NCI-H2196 (cell line): ENCODE measurements at regions not wholly inside any gene's neighbourhood (a gene's known extent, or its start where the extent isn't known, plus 50 kb on each side); places are given as distances from the start of the nearest gene placed in this dataset.

ENCODE experiments used
- DNase-seq: peaks from one replicate; lab custom pipeline; 2025; ENCODE audit not compliant: unreplicated experiment; lab: John Stamatoyannopoulos, UW

- DNase-seq = no peak
Observed at GRCh38 chr22:44403166-44403565, 90.4 kb upstream of the SHISAL1 start.

GRCh38 chr22:44402196-44403111, 89.7 kb upstream of the SHISAL1 start:
- no peak for DNase-seq

GRCh38 chr22:44401783-44402110, 89.0 kb upstream of the SHISAL1 start:
- no peak for DNase-seq

GRCh38 chr22:44400763-44401060, 88.0 kb upstream of the SHISAL1 start:
- DNase-seq = no peak

- DNase-seq = no peak
Observed at GRCh38 chr22:44399906-44400762, 87.4 kb upstream of the SHISAL1 start.

- DNase-seq = no peak
Observed at GRCh38 chr22:44398856-44399837, 86.4 kb upstream of the SHISAL1 start.

GRCh38 chr22:44396727-44397722, 84.3 kb upstream of the SHISAL1 start:
- no peak for DNase-seq

- no peak for DNase-seq
Observed at GRCh38 chr22:44396021-44396726, 83.4 kb upstream of the SHISAL1 start.

GRCh38 chr22:44395118-44396005, 82.6 kb upstream of the SHISAL1 start:
- DNase-seq = no peak

- no peak for DNase-seq
Observed at GRCh38 chr22:44394246-44395117, 81.7 kb upstream of the SHISAL1 start.

- no peak for DNase-seq
Observed at GRCh38 chr22:44393066-44393465, 80.3 kb upstream of the SHISAL1 start.

GRCh38 chr22:44392446-44392921, 79.7 kb upstream of the SHISAL1 start:
- no peak for DNase-seq

- peak; percentile 14 for DNase-seq
Observed at GRCh38 chr22:44391481-44392445, 79.0 kb upstream of the SHISAL1 start.

GRCh38 chr22:44391015-44391414, 78.3 kb upstream of the SHISAL1 start:
- DNase-seq = no peak

GRCh38 chr22:44390613-44390970, 77.8 kb upstream of the SHISAL1 start:
- DNase-seq = no peak
